Fibroblast of villous mesenchyme (primary cell): ENCODE measurements at regions not wholly inside any gene's neighbourhood (a gene's known extent, or its start where the extent isn't known, plus 50 kb on each side); places are given as distances from the start of the nearest gene placed in this dataset.

Source experiments
- DNase-seq: peaks from one replicate; pipeline ENCODE4 v3.0.0-alpha.2; 2010; ENCODE audit warnings: low read depth
- H3K4me3 ChIP-seq: 2 replicates; pipeline ENCODE4 v1.5.1; 2011; ENCODE audit warnings: low read depth, mild to moderate bottlenecking, low read length
- CTCF ChIP-seq: IDR thresholded peaks from 2 replicates; pipeline ENCODE4 v1.5.1; 2012; ENCODE audit warnings: low read depth, mild to moderate bottlenecking, low read length; ENCODE audit not compliant: insufficient read depth

GRCh38 chr5:163807781-163808180 is 302.4 kb downstream of the MAT2B start:
- peak; percentile 17 for DNase-seq
- TF ChIP-seq CTCF = no peak
- no peak overlapping the region for H3K4me3 ChIP-seq

- no peak overlapping the region for H3K4me3 ChIP-seq
- no peak for DNase-seq
- TF ChIP-seq CTCF = no peak
These were observed 304.1 kb downstream of the MAT2B start for GRCh38 chr5:163809473-163809872.

- no peak for DNase-seq
- H3K4me3 ChIP-seq = no peak overlapping the region
- no peak for TF ChIP-seq CTCF
These were observed 308.5 kb downstream of the MAT2B start for GRCh38 chr5:163813900-163814299.

- no peak overlapping the region for H3K4me3 ChIP-seq
- no peak for DNase-seq
- no peak for TF ChIP-seq CTCF
These were observed 309.9 kb downstream of the MAT2B start for GRCh38 chr5:163815240-163815791.

GRCh38 chr5:163821142-163821541 is 315.7 kb downstream of the MAT2B start:
- TF ChIP-seq CTCF = peak; percentile 9
- DNase-seq = no peak

GRCh38 chr5:163822548-163822947 is 317.1 kb downstream of the MAT2B start:
- no peak for TF ChIP-seq CTCF
- DNase-seq = no peak
- H3K4me3 ChIP-seq = no peak overlapping the region

More at GRCh38 chr5:163821142-163821541, 315.7 kb downstream of the MAT2B start:
- no peak overlapping the region for H3K4me3 ChIP-seq

- no peak for TF ChIP-seq CTCF
- no peak overlapping the region for H3K4me3 ChIP-seq
- no peak for DNase-seq
These were observed 320.2 kb downstream of the MAT2B start for GRCh38 chr5:163825661-163826060.
